GM10266 (cell line): ENCODE measurements at regions not wholly inside any gene's neighbourhood (a gene's known extent, or its start where the extent isn't known, plus 50 kb on each side); places are given as distances from the start of the nearest gene placed in this dataset.

Experiments
- DNase-seq: peaks from one replicate; pipeline ENCODE4 v3.0.0; 2012; ENCODE audit errors: extremely low spot score
- CTCF ChIP-seq: IDR thresholded peaks from 2 replicates; pipeline ENCODE4 v1.5.1; 2012; ENCODE audit warnings: mild to moderate bottlenecking, low read depth; ENCODE audit not compliant: control insufficient read depth, insufficient read depth; ENCODE audit errors: missing control alignments

DNA sequence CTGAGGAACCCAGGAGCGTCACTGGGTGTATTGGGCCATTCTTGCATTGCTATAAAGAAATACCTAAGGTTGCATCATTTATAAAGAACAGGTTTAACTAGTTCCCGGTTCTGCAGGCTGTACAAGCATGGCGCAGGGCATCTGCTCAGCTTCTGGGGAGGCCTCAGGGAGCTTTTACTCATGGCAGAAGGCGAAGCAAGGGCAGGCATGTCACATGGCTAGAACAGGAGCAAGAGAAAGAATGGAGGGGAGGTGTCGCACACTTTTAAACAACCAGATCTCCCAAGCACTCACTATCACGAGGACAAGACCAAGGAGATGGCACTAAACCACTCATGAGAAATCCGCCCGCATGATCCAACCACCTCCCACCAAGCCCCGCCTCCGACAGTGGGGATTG lies 65.2 kb downstream of the PSMG1 start:
- TF ChIP-seq CTCF = no peak
- no peak for DNase-seq

DNA sequence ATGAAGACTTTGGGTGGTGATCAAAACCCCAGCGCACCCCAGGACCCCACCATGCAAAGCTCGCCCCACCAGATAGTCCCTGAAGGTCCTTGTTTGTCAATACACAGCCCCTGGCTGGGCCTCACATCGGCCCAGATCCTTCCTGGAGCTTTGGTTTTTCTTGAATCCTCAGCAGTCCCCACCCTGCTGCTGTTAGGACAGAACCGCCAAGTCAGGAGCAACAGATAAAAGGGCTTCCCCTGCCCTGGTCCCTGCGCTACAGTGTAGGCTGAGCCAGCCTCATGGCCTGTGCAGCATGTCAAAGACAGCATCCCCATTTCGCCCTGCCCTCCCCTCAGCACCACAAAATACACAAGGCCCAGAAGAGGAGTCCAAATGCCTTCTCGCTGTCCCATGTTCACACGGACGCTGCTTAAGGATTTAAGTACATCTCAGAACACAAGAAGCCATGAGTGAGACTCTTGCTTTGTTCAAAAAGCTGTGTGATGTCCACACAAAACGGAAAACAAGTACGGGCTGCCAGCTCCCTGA lies 65.7 kb downstream of the PSMG1 start:
- no peak for DNase-seq
- no peak for TF ChIP-seq CTCF

GRCh38 chr21:39116761-39117439 lies 66.4 kb downstream of the PSMG1 start:
- no peak for DNase-seq

GRCh38 chr21:39115576-39116235 lies 67.5 kb downstream of the PSMG1 start:
- TF ChIP-seq CTCF = no peak
- DNase-seq = no peak

More at GRCh38 chr21:39116761-39117439, 66.4 kb downstream of the PSMG1 start:
- TF ChIP-seq CTCF = no peak

GRCh38 chr21:39114871-39115575 lies 68.2 kb downstream of the PSMG1 start:
- no peak for DNase-seq
- TF ChIP-seq CTCF = no peak

GRCh38 chr21:39111931-39112550 lies 71.2 kb downstream of the PSMG1 start:
- no peak for TF ChIP-seq CTCF
- DNase-seq = no peak
